Spleen (tissue), 7 donors: ENCODE measurements at regions not wholly inside any gene's neighbourhood (a gene's known extent, or its start where the extent isn't known, plus 50 kb on each side); places are given as distances from the start of the nearest gene placed in this dataset.

Experiments
- CTCF ChIP-seq, 11 experiments: fragments of 200-600 bp in 7 of 11; fragments of 450-650 bp in 4 of 11; sonication (generic) in 4 of 11; IDR thresholded peaks in 8 of 11; conservative IDR thresholded peaks in 3 of 11; 1 replicate in 7 of 11; 2 replicates in 4 of 11; pipeline versions ENCODE4 v1.4.0 to v1.8.0; 2016 to 2021; ENCODE audit warnings: antibody characterized with exemption in 11 of 11, inconsistent platforms in 4 of 11, mild to moderate bottlenecking in 1 of 11
- POLR2A ChIP-seq, 3 donors: fragments of 450-650 bp; IDR thresholded peaks; one replicate each; pipeline ENCODE4 v1.5.1; 2017; ENCODE audit warnings: antibody characterized with exemption in 3 of 3, mild to moderate bottlenecking in 1 of 3
- POLR2AphosphoS5 ChIP-seq, 3 donors: sonication (generic); formaldehyde crosslinking; IDR thresholded peaks; one replicate each; pipeline ENCODE4 v1.5.1; 2017; ENCODE audit warnings: antibody characterized with exemption in 3 of 3
- donor health status: DM: no; HTN: no; CAD: no; lungs with moderate emphysema.
- donor health status: DM: no; HTN: no; CAD: no.
- donor health status: DM: no; HTN: no; CAD: no.

DNA sequence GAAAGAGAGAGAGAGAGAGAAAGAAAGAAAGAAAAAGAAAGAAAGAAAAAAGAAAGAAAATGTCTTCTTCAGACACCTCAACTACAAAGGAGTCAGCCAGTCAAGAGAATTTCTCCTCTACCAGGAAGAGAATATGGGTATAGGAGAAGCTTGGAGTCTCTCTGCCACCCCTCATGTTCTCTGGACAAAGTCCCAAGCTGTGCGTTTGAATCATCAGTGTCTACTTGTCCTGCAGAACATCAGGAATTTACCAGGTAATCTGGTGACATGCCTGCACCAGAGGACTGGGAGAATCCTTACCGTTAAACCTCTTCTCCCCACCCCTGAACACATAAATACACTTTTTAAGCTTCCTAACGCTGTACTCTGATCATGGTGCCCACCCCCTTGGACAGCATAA, 119.5 kb downstream of the TM9SF2 start:
- no peak for TF ChIP-seq CTCF (IDR thresholded peaks at IDR 0.05 in 8 of 11, conservative IDR thresholded peaks at IDR 0.05 in 3 of 11)
- TF ChIP-seq POLR2A (IDR thresholded peaks at IDR 0.05): no peak
- TF ChIP-seq POLR2AphosphoS5 (IDR thresholded peaks at IDR 0.05): no peak
